ENCODE measurements at regions not wholly inside any gene's neighbourhood (a gene's known extent, or its start where the extent isn't known, plus 50 kb on each side); places are given as distances from the start of the nearest gene placed in this dataset.

GRCh38 chr2:21401022-21401698, 277.4 kb downstream of the TDRD15 start:
- Histone ChIP-seq H3K9me2 (replicated peaks; ENCODE audit: control insufficient read depth, low read length) (no peaks in the 10 kb centered on the region), H3K4me2 (ENCODE audit: low read length) (no peak overlapping the region), H3K9me3 (ENCODE audit: control insufficient read depth, insufficient read depth, low read length) (no peaks in the 10 kb centered on the region), H3K36me3 (ENCODE audit: control insufficient read depth, low read length) (no peaks in the 10 kb centered on the region), H3F3A (ENCODE audit: control insufficient read depth, insufficient read depth) (no peaks in the 10 kb centered on the region), H3K27ac (ENCODE audit: low read depth, low read length) (no peak overlapping the region), H3K4me1 (ENCODE audit: control insufficient read depth, low read length) (no peaks in the 10 kb centered on the region), H4K20me1 (ENCODE audit: control insufficient read depth, insufficient read depth, low read depth, low read length) (no peaks in the 10 kb centered on the region), H3K27me3 (ENCODE audit: control insufficient read depth, low read length) (no peaks in the 10 kb centered on the region), H3K4me3 (ENCODE audit: low read length) (no peak overlapping the region), H3K79me2 (ENCODE audit: control insufficient read depth, low read length) (no peaks in the 10 kb centered on the region)
- TF ChIP-seq EZH2phosphoT487 (IDR thresholded peaks at IDR 0.05; ENCODE audit: borderline replicate concordance, low read length) (no peak), CTCF (IDR thresholded peaks at IDR 0.05; ENCODE audit: low read depth, low read length, poor library complexity, severe bottlenecking) (no peak)

- Histone ChIP-seq H3K4me3 (ENCODE audit: low read length) (no peak overlapping the region), H3K36me3 (ENCODE audit: control insufficient read depth, low read length) (no peaks in the 10 kb centered on the region), H3F3A (ENCODE audit: control insufficient read depth, insufficient read depth) (no peaks in the 10 kb centered on the region), H4K20me1 (ENCODE audit: control insufficient read depth, insufficient read depth, low read depth, low read length) (no peaks in the 10 kb centered on the region), H3K79me2 (ENCODE audit: control insufficient read depth, low read length) (no peaks in the 10 kb centered on the region), H3K9me3 (ENCODE audit: control insufficient read depth, insufficient read depth, low read length) (no peaks in the 10 kb centered on the region), H3K4me2 (ENCODE audit: low read length) (no peak overlapping the region), H3K4me1 (ENCODE audit: control insufficient read depth, low read length) (no peaks in the 10 kb centered on the region), H3K27ac (ENCODE audit: low read depth, low read length) (no peak overlapping the region), H3K9me2 (replicated peaks; ENCODE audit: control insufficient read depth, low read length) (no peaks in the 10 kb centered on the region), H3K27me3 (ENCODE audit: control insufficient read depth, low read length) (no peaks in the 10 kb centered on the region)
- no peak for TF ChIP-seq EZH2phosphoT487 (IDR thresholded peaks at IDR 0.05; ENCODE audit: borderline replicate concordance, low read length)
- TF ChIP-seq CTCF (IDR thresholded peaks at IDR 0.05; ENCODE audit: low read depth, low read length, poor library complexity, severe bottlenecking), result no peak
Observed at GRCh38 chr2:21404137-21404536, 280.4 kb downstream of the TDRD15 start.

GRCh38 chr2:21404827-21405625, 281.3 kb downstream of the TDRD15 start:
- Histone ChIP-seq H3K9me2 (replicated peaks; ENCODE audit: control insufficient read depth, low read length) (no peaks in the 10 kb centered on the region), H3K4me2 (ENCODE audit: low read length) (no peak overlapping the region), H3K36me3 (ENCODE audit: control insufficient read depth, low read length) (no peaks in the 10 kb centered on the region), H3K4me3 (ENCODE audit: low read length) (no peak overlapping the region), H3K79me2 (ENCODE audit: control insufficient read depth, low read length) (no peaks in the 10 kb centered on the region), H3K27ac (ENCODE audit: low read depth, low read length) (no peak overlapping the region), H3K9me3 (ENCODE audit: control insufficient read depth, insufficient read depth, low read length) (no peaks in the 10 kb centered on the region), H3F3A (ENCODE audit: control insufficient read depth, insufficient read depth) (no peaks in the 10 kb centered on the region), H4K20me1 (ENCODE audit: control insufficient read depth, insufficient read depth, low read depth, low read length) (no peaks in the 10 kb centered on the region), H3K27me3 (ENCODE audit: control insufficient read depth, low read length) (no peaks in the 10 kb centered on the region), H3K4me1 (ENCODE audit: control insufficient read depth, low read length) (no peaks in the 10 kb centered on the region)
- no peak for TF ChIP-seq EZH2phosphoT487 (IDR thresholded peaks at IDR 0.05; ENCODE audit: borderline replicate concordance, low read length)
- TF ChIP-seq CTCF (IDR thresholded peaks at IDR 0.05; ENCODE audit: low read depth, low read length, poor library complexity, severe bottlenecking), result no peak
